ENCODE measurements at regions not wholly inside any gene's neighbourhood (a gene's known extent, or its start where the extent isn't known, plus 50 kb on each side); places are given as distances from the start of the nearest gene placed in this dataset.

- Mint-ChIP-seq H3K9me3 (ENCODE audit: low read depth, unreplicated experiment) (no peaks in the 10 kb centered on the region), H3K4me3 (ENCODE audit: low read depth, unreplicated experiment) (no peak overlapping the region), H3K36me3 (ENCODE audit: insufficient read depth, unreplicated experiment) (no peaks in the 10 kb centered on the region), H3K27me3 (ENCODE audit: unreplicated experiment) (peaks cover 59% of the 10 kb centered on the region), H3K27ac (ENCODE audit: unreplicated experiment) (no peak overlapping the region), H3K4me1 (ENCODE audit: low read depth, unreplicated experiment) (no peaks in the 10 kb centered on the region)
- DNase-seq, result no peak
- no TSS peak for BruUV-seq (replicated peaks)
- no peak for TF ChIP-seq CTCF (IDR thresholded peaks at IDR 0.05; ENCODE audit: unreplicated experiment)
- intact Hi-C loops (cut with micrococcal nuclease; ENCODE audit: unreplicated experiment), result no loop called here
- CTCF ChIA-PET, result no interaction called here
Measured at GRCh38 chr3:194941360-194941955, 255.8 kb downstream of the FAM43A start.

- CTCF ChIA-PET, result interaction anchor here (0.7 to 1.1 kb wide), 2 partner anchors 11 to 15 kb away, joined by 3 read pairs; no protein-coding TSS in a partner anchor
- BruUV-seq (replicated peaks), result no TSS peak
- TF ChIP-seq CTCF (IDR thresholded peaks at IDR 0.05; ENCODE audit: unreplicated experiment), result no peak
- no peak for DNase-seq
- Mint-ChIP-seq H3K36me3 (ENCODE audit: insufficient read depth, unreplicated experiment) (no peaks in the 10 kb centered on the region), H3K9me3 (ENCODE audit: low read depth, unreplicated experiment) (no peaks in the 10 kb centered on the region), H3K4me3 (ENCODE audit: low read depth, unreplicated experiment) (no peak overlapping the region), H3K27me3 (ENCODE audit: unreplicated experiment) (peaks cover 64% of the 10 kb centered on the region), H3K4me1 (ENCODE audit: low read depth, unreplicated experiment) (no peaks in the 10 kb centered on the region), H3K27ac (ENCODE audit: unreplicated experiment) (no peak overlapping the region)
- intact Hi-C loops (cut with micrococcal nuclease; ENCODE audit: unreplicated experiment), result no loop called here
Measured at GRCh38 chr3:194941956-194942511, 256.4 kb downstream of the FAM43A start.

- CTCF ChIA-PET, result interaction anchor here (0.6 to 1.1 kb wide), 2 partner anchors 30 to 262 kb away, joined by 3 to 4 read pairs; no protein-coding TSS in a partner anchor
- H3K36me3 Mint-ChIP-seq (ENCODE audit: insufficient read depth, unreplicated experiment), result no peaks in the 10 kb centered on the region
- no TSS peak for BruUV-seq (replicated peaks)
- peaks cover 55% of the 10 kb centered on the region for H3K27me3 Mint-ChIP-seq (ENCODE audit: unreplicated experiment)
- no peak for TF ChIP-seq CTCF (IDR thresholded peaks at IDR 0.05; ENCODE audit: unreplicated experiment)
- H3K9me3 Mint-ChIP-seq (ENCODE audit: low read depth, unreplicated experiment), result no peaks in the 10 kb centered on the region
- no peak for DNase-seq
- intact Hi-C loops (cut with micrococcal nuclease; ENCODE audit: unreplicated experiment), result no loop called here
- no peaks in the 10 kb centered on the region for H3K4me1 Mint-ChIP-seq (ENCODE audit: low read depth, unreplicated experiment)
- no peak overlapping the region for H3K27ac Mint-ChIP-seq (ENCODE audit: unreplicated experiment)
- no peak overlapping the region for H3K4me3 Mint-ChIP-seq (ENCODE audit: low read depth, unreplicated experiment)
Measured at GRCh38 chr3:194944526-194944925, 258.8 kb downstream of the FAM43A start.

GRCh38 chr3:194945508-194945907 lies 259.8 kb downstream of the FAM43A start:
- no peak for TF ChIP-seq CTCF (IDR thresholded peaks at IDR 0.05; ENCODE audit: unreplicated experiment)
- Mint-ChIP-seq H3K9me3 (ENCODE audit: low read depth, unreplicated experiment) (no peaks in the 10 kb centered on the region), H3K4me3 (ENCODE audit: low read depth, unreplicated experiment) (no peak overlapping the region), H3K4me1 (ENCODE audit: low read depth, unreplicated experiment) (no peaks in the 10 kb centered on the region), H3K36me3 (ENCODE audit: insufficient read depth, unreplicated experiment) (no peaks in the 10 kb centered on the region), H3K27ac (ENCODE audit: unreplicated experiment) (no peak overlapping the region), H3K27me3 (ENCODE audit: unreplicated experiment) (peaks cover 47% of the 10 kb centered on the region)
- intact Hi-C loops (cut with micrococcal nuclease; ENCODE audit: unreplicated experiment), result no loop called here
- CTCF ChIA-PET, result no interaction called here
- no TSS peak for BruUV-seq (replicated peaks)
- DNase-seq, result no peak
